HCT116 (cell line): ENCODE measurements at regions not wholly inside any gene's neighbourhood (a gene's known extent, or its start where the extent isn't known, plus 50 kb on each side); places are given as distances from the start of the nearest gene placed in this dataset.

Experiments used
- ELF1 ChIP-seq: IDR thresholded peaks from 2 replicates; pipeline ENCODE4 v1.6.1; 2012; ENCODE audit warnings: low read depth, borderline replicate concordance
- EZH2 ChIP-seq: fragments of 200-600 bp; sonication (generic); IDR thresholded peaks from 2 replicates; pipeline ENCODE4 v1.6.1; 2017; ENCODE audit warnings: antibody characterized with exemption, mixed run types
- EZH2phosphoT487 ChIP-seq: fragments of 200-600 bp; IDR thresholded peaks from 2 replicates; pipeline ENCODE4 v1.6.1; 2018; ENCODE audit warnings: antibody characterized with exemption, borderline replicate concordance
- POLR2A ChIP-seq: IDR thresholded peaks from 2 replicates; pipeline ENCODE4 v1.7.0; 2011; ENCODE audit warnings: borderline replicate concordance; ENCODE audit not compliant: insufficient read depth, insufficient read length; ENCODE audit errors: extremely low read depth
- POLR2AphosphoS5 ChIP-seq: IDR thresholded peaks from 2 replicates; pipeline ENCODE4 v1.6.1; 2011; ENCODE audit warnings: mild to moderate bottlenecking, low read depth, low read length, moderate library complexity
- RAD21 ChIP-seq: IDR thresholded peaks from 2 replicates; pipeline ENCODE4 v1.6.1; 2012; ENCODE audit warnings: low read depth, mild to moderate bottlenecking
- SP1 ChIP-seq: IDR thresholded peaks from 2 replicates; pipeline ENCODE4 v1.6.1; 2012; ENCODE audit warnings: low read depth
- SRF ChIP-seq: IDR thresholded peaks from 2 replicates; pipeline ENCODE4 v1.6.1; 2012; ENCODE audit warnings: low read depth
- YY1 ChIP-seq: IDR thresholded peaks from 2 replicates; pipeline ENCODE4 v1.6.1; 2011; ENCODE audit warnings: low read length, low read depth, moderate library complexity, mild to moderate bottlenecking; ENCODE audit not compliant: insufficient replicate concordance; ENCODE audit errors: extremely low read depth
- ZNF274 ChIP-seq: fragments of 200-500 bp; sonication (Bioruptor generic); IDR thresholded peaks from 2 replicates; pipeline ENCODE4 v1.6.1; 2014; ENCODE audit warnings: mild to moderate bottlenecking, low read depth, low read length, inconsistent platforms
- TF ChIP-seq, protein P1 (sequence below), 3 experiments: fragments of 200-600 bp in 1 of 3; sonication (generic) in 1 of 3; IDR thresholded peaks in 2 of 3; conservative IDR thresholded peaks in 1 of 3; 2 replicates each; pipeline ENCODE4 v1.5.1; 2012 to 2017; ENCODE audit warnings: low read depth in 2 of 3, low read length in 2 of 3, antibody characterized with exemption in 1 of 3, borderline replicate concordance in 1 of 3, control low read depth in 1 of 3, mild to moderate bottlenecking in 1 of 3, mixed read lengths in 1 of 3, mixed run types in 1 of 3, moderate library complexity in 1 of 3; ENCODE audit not compliant: insufficient read depth in 1 of 3
- TF ChIP-seq, protein P2 (sequence below): IDR thresholded peaks from 2 replicates; pipeline ENCODE4 v1.6.1; 2012
- TF ChIP-seq, protein P3 (sequence below): IDR thresholded peaks from 2 replicates; pipeline ENCODE4 v1.6.1; 2012; ENCODE audit warnings: low read depth

DNA sequence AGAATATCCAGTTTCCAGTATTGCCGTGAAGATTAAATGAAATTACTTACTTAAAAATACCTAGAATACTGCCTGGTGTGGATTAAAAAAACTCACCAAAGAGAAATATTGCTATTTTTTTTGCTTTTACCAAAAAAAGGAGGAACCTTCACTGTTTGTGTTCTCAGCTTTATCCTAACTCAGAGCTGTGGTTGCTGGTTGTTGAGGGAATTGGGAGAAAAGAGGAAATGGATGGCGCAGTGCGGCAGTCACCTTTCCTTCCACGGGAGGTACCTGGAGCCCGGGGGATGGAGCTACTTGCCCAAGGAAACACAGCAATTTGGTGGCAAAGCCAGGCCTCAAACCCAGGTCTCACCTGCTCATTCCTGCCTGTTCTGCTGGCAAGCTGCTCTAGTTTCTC, 270.3 kb downstream of the RPLP1 start:
- TF ChIP-seq, protein P1, sequence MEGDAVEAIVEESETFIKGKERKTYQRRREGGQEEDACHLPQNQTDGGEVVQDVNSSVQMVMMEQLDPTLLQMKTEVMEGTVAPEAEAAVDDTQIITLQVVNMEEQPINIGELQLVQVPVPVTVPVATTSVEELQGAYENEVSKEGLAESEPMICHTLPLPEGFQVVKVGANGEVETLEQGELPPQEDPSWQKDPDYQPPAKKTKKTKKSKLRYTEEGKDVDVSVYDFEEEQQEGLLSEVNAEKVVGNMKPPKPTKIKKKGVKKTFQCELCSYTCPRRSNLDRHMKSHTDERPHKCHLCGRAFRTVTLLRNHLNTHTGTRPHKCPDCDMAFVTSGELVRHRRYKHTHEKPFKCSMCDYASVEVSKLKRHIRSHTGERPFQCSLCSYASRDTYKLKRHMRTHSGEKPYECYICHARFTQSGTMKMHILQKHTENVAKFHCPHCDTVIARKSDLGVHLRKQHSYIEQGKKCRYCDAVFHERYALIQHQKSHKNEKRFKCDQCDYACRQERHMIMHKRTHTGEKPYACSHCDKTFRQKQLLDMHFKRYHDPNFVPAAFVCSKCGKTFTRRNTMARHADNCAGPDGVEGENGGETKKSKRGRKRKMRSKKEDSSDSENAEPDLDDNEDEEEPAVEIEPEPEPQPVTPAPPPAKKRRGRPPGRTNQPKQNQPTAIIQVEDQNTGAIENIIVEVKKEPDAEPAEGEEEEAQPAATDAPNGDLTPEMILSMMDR (IDR thresholded peaks at IDR 0.05 in 2 of 3, conservative IDR thresholded peaks at IDR 0.05 in 1 of 3; ENCODE audit: borderline replicate concordance in 1 of 3, insufficient read depth in 1 of 3, low read depth in 2 of 3, low read length in 2 of 3) = no peak
- no peak for TF ChIP-seq EZH2
- TF ChIP-seq POLR2AphosphoS5 = no peak
- no peak for TF ChIP-seq POLR2A
- no peak for TF ChIP-seq ZNF274
- TF ChIP-seq YY1 = no peak
- TF ChIP-seq, protein P2, sequence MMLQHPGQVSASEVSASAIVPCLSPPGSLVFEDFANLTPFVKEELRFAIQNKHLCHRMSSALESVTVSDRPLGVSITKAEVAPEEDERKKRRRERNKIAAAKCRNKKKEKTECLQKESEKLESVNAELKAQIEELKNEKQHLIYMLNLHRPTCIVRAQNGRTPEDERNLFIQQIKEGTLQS = no peak
- no peak for TF ChIP-seq SRF
- TF ChIP-seq ELF1 = no peak
- TF ChIP-seq, protein P3, sequence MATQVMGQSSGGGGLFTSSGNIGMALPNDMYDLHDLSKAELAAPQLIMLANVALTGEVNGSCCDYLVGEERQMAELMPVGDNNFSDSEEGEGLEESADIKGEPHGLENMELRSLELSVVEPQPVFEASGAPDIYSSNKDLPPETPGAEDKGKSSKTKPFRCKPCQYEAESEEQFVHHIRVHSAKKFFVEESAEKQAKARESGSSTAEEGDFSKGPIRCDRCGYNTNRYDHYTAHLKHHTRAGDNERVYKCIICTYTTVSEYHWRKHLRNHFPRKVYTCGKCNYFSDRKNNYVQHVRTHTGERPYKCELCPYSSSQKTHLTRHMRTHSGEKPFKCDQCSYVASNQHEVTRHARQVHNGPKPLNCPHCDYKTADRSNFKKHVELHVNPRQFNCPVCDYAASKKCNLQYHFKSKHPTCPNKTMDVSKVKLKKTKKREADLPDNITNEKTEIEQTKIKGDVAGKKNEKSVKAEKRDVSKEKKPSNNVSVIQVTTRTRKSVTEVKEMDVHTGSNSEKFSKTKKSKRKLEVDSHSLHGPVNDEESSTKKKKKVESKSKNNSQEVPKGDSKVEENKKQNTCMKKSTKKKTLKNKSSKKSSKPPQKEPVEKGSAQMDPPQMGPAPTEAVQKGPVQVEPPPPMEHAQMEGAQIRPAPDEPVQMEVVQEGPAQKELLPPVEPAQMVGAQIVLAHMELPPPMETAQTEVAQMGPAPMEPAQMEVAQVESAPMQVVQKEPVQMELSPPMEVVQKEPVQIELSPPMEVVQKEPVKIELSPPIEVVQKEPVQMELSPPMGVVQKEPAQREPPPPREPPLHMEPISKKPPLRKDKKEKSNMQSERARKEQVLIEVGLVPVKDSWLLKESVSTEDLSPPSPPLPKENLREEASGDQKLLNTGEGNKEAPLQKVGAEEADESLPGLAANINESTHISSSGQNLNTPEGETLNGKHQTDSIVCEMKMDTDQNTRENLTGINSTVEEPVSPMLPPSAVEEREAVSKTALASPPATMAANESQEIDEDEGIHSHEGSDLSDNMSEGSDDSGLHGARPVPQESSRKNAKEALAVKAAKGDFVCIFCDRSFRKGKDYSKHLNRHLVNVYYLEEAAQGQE = no peak
- TF ChIP-seq SP1 = no peak
- no peak for TF ChIP-seq EZH2phosphoT487
- no peak for TF ChIP-seq RAD21
